ENCODE measurements at regions not wholly inside any gene's neighbourhood (a gene's known extent, or its start where the extent isn't known, plus 50 kb on each side); places are given as distances from the start of the nearest gene placed in this dataset.

GRCh38 chr12:128190052-128190451 lies 76.9 kb upstream of the TMEM132C start:
- intact Hi-C loops (cut with micrococcal nuclease), result no loop called here
- Histone ChIP-seq H3K79me2 (ENCODE audit: control insufficient read depth, insufficient read depth, low read length) (no peaks in the 10 kb centered on the region), H4K20me1 (ENCODE audit: control insufficient read depth, insufficient read depth, low read length, poor library complexity, severe bottlenecking) (no peaks in the 10 kb centered on the region), H3K36me3 (replicated peaks in 1 of 2; ENCODE audit: control extremely low read depth in 1 of 2, control insufficient read depth in 1 of 2, extremely low read depth in 1 of 2, insufficient read depth in 2 of 2, low read length in 1 of 2) (no peaks in the 10 kb centered on the region), H3K4me1 (ENCODE audit: control insufficient read depth in 2 of 2, insufficient read depth in 2 of 2, low read length in 2 of 2) (no peaks in the 10 kb centered on the region), H3K4me2 (replicated peaks; ENCODE audit: low read depth, low read length, poor library complexity, severe bottlenecking) (no peak overlapping the region), H3K27me3 (replicated peaks in 1 of 4; ENCODE audit: control extremely low read depth in 1 of 4, control insufficient read depth in 3 of 4, insufficient read depth in 4 of 4, low read length in 3 of 4) (no peaks in the 10 kb centered on the region), H3K9ac (ENCODE audit: low read length) (no peak overlapping the region), H3K27ac (ENCODE audit: low read length in 2 of 2) (no peak overlapping the region), H3K9me3 (ENCODE audit: control extremely low read depth in 1 of 3, control insufficient read depth in 2 of 3, insufficient read depth in 1 of 3, low read length in 2 of 3) (peaks cover 0 to 27% (median 0%) of the 10 kb centered on the region in 3 donors), H3K4me3 (ENCODE audit: control extremely low read depth in 1 of 5, extremely low read depth in 1 of 5, insufficient read depth in 1 of 5, low read depth in 2 of 5, low read length in 4 of 5) (no peak overlapping the region), H2AFZ (ENCODE audit: insufficient read depth, low read depth, low read length, poor library complexity, severe bottlenecking) (no peak overlapping the region)
- no peaks in the 10 kb centered on the region for H3K4me1 Mint-ChIP-seq
- H3K9me3 Mint-ChIP-seq (ENCODE audit: insufficient read depth), result no peaks in the 10 kb centered on the region
- H3K27ac Mint-ChIP-seq, result no peak overlapping the region
- no peaks in the 10 kb centered on the region for H3K27me3 Mint-ChIP-seq
- ATAC-seq (ENCODE audit: low read depth) (no peak), DNase-seq (no peak)
- POLR2A ChIA-PET, result no interaction called here
- no peak overlapping the region for H3K4me3 Mint-ChIP-seq
- 97% methylated on average over 9 of the region's 10 CpGs for WGBS (ENCODE audit: insufficient coverage)
- CTCF ChIA-PET, result no interaction called here
- TF ChIP-seq EZH2 (IDR thresholded peaks at IDR 0.05; ENCODE audit: borderline replicate concordance, insufficient read depth, low read depth, low read length, poor library complexity, severe bottlenecking), result no peak
- TF ChIP-seq, protein P1, sequence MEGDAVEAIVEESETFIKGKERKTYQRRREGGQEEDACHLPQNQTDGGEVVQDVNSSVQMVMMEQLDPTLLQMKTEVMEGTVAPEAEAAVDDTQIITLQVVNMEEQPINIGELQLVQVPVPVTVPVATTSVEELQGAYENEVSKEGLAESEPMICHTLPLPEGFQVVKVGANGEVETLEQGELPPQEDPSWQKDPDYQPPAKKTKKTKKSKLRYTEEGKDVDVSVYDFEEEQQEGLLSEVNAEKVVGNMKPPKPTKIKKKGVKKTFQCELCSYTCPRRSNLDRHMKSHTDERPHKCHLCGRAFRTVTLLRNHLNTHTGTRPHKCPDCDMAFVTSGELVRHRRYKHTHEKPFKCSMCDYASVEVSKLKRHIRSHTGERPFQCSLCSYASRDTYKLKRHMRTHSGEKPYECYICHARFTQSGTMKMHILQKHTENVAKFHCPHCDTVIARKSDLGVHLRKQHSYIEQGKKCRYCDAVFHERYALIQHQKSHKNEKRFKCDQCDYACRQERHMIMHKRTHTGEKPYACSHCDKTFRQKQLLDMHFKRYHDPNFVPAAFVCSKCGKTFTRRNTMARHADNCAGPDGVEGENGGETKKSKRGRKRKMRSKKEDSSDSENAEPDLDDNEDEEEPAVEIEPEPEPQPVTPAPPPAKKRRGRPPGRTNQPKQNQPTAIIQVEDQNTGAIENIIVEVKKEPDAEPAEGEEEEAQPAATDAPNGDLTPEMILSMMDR (IDR thresholded peaks at IDR 0.05), result no peak

DNA sequence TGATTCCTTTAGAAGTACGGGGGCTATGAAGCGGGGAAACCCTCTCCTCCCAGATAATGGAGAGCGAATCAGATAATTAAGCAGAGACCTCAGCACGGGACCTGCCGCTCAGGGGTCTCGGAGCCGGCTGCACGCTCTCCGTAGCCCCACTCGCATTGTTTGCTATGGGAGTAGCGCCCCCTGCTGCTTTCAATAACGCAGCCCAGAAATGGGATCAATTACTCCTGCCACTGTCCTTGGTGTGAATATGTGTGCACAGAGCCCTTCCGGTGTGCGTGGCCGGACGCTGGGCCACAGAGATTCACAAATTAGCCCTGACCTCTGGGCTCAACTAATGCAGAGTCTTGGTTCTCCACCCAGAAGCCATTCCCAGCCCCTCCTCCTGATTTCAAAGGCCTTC lies 76.4 kb upstream of the TMEM132C start:
- no peak overlapping the region for H3K4me3 Mint-ChIP-seq

More for the DNA sequence above, 76.4 kb upstream of the TMEM132C start:
- Histone ChIP-seq H3K9ac (ENCODE audit: low read length) (no peak overlapping the region), H3K4me1 (ENCODE audit: control insufficient read depth in 2 of 2, insufficient read depth in 2 of 2, low read length in 2 of 2) (no peaks in the 10 kb centered on the region), H3K36me3 (replicated peaks in 1 of 2; ENCODE audit: control extremely low read depth in 1 of 2, control insufficient read depth in 1 of 2, extremely low read depth in 1 of 2, insufficient read depth in 2 of 2, low read length in 1 of 2) (no peaks in the 10 kb centered on the region), H3K4me3 (ENCODE audit: control extremely low read depth in 1 of 5, extremely low read depth in 1 of 5, insufficient read depth in 1 of 5, low read depth in 2 of 5, low read length in 4 of 5) (no peak overlapping the region), H2AFZ (ENCODE audit: insufficient read depth, low read depth, low read length, poor library complexity, severe bottlenecking) (no peak overlapping the region), H3K79me2 (ENCODE audit: control insufficient read depth, insufficient read depth, low read length) (no peaks in the 10 kb centered on the region), H3K27ac (ENCODE audit: low read length in 2 of 2) (no peak overlapping the region), H3K27me3 (replicated peaks in 1 of 4; ENCODE audit: control extremely low read depth in 1 of 4, control insufficient read depth in 3 of 4, insufficient read depth in 4 of 4, low read length in 3 of 4) (no peaks in the 10 kb centered on the region), H4K20me1 (ENCODE audit: control insufficient read depth, insufficient read depth, low read length, poor library complexity, severe bottlenecking) (no peaks in the 10 kb centered on the region), H3K4me2 (replicated peaks; ENCODE audit: low read depth, low read length, poor library complexity, severe bottlenecking) (no peak overlapping the region), H3K9me3 (ENCODE audit: control extremely low read depth in 1 of 3, control insufficient read depth in 2 of 3, insufficient read depth in 1 of 3, low read length in 2 of 3) (peaks cover 0 to 27% (median 0%) of the 10 kb centered on the region in 3 donors)
- WGBS (ENCODE audit: insufficient coverage), result 18% methylated on average over 15 of the region's 16 CpGs
- Mint-ChIP-seq H3K4me1 (no peaks in the 10 kb centered on the region), H3K9me3 (ENCODE audit: insufficient read depth) (no peaks in the 10 kb centered on the region), H3K27ac (no peak overlapping the region), H3K27me3 (no peaks in the 10 kb centered on the region)
- CTCF ChIA-PET, result no interaction called here
- DNase-seq (no peak), ATAC-seq (ENCODE audit: low read depth) (no peak)
- POLR2A ChIA-PET, result no interaction called here
- intact Hi-C loops (cut with micrococcal nuclease), result no loop called here
- TF ChIP-seq, protein P1 (IDR thresholded peaks at IDR 0.05), result no peak
- no peak for TF ChIP-seq EZH2 (IDR thresholded peaks at IDR 0.05; ENCODE audit: borderline replicate concordance, insufficient read depth, low read depth, low read length, poor library complexity, severe bottlenecking)

Data from B cell (primary cell).